ENCODE measurements at regions not wholly inside any gene's neighbourhood (a gene's known extent, or its start where the extent isn't known, plus 50 kb on each side); places are given as distances from the start of the nearest gene placed in this dataset.

DNA sequence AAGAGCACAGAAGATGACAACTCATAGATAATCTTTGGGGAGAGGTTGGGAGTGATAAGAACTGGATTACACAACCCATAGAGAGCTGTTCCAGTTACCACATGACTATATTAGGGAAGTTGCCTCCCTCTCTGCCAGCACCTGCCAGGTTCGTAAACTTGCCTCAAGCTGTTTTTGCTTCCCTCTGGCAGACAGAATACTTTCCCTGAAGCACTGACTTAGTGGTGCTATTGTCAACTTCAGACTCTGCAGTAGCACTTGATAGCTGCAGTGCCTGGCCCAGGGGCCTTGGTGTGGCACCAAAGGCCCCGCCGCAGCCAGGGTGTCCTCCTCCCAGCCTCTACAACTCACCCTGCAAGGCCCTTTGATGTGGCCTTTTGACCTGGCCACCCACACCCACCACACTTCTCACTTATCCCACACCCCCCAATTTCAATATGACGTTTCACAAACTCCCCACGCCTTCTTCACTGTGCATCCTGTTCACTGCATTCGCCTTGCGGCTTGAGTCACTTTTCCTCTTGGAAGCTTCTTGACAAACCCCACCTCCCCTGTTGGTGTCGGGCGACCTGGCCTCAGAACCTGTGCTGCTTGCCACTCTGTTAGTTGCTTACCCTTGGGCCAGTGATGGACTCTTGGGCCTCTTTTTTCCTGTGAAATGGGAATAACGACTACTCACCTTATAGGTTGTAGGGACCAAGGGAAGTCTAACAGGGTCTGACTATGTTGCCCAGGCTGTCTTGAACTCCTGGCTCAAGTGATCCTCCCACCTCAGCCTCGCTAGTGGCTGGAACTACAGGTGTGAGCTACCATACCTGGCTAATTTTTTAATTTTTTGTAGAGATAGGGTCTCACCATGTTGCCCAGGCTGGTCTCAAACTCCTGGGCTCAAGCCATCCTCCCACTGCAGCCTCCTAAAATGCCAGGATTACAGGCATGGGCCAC lies 50.2 kb upstream of the PODXL start:
- TF ChIP-seq, protein P1, sequence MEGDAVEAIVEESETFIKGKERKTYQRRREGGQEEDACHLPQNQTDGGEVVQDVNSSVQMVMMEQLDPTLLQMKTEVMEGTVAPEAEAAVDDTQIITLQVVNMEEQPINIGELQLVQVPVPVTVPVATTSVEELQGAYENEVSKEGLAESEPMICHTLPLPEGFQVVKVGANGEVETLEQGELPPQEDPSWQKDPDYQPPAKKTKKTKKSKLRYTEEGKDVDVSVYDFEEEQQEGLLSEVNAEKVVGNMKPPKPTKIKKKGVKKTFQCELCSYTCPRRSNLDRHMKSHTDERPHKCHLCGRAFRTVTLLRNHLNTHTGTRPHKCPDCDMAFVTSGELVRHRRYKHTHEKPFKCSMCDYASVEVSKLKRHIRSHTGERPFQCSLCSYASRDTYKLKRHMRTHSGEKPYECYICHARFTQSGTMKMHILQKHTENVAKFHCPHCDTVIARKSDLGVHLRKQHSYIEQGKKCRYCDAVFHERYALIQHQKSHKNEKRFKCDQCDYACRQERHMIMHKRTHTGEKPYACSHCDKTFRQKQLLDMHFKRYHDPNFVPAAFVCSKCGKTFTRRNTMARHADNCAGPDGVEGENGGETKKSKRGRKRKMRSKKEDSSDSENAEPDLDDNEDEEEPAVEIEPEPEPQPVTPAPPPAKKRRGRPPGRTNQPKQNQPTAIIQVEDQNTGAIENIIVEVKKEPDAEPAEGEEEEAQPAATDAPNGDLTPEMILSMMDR (IDR thresholded peaks at IDR 0.05), result no peak
- ATAC-seq (peak in 2 of 8 donors; percentile 9 to 16), DNase-seq (no peak)
- Histone ChIP-seq H3K27me3 (no peaks in the 10 kb centered on the region), H3K9me3 (no peaks in the 10 kb centered on the region), H3K4me1 (peaks cover 0 to 27% (median 11%) of the 10 kb centered on the region in 9 donors), H3K27ac (no peak overlapping the region), H3K4me3 (no peak overlapping the region), H3K36me3 (no peaks in the 10 kb centered on the region)
- WGBS, 2 donors, result 87 to 89% methylated on average over 11 of the region's 11 CpGs
- intact Hi-C loops (cut with DNase I), result no loop called here
